ENCODE measurements at regions not wholly inside any gene's neighbourhood (a gene's known extent, or its start where the extent isn't known, plus 50 kb on each side); places are given as distances from the start of the nearest gene placed in this dataset.

DNA sequence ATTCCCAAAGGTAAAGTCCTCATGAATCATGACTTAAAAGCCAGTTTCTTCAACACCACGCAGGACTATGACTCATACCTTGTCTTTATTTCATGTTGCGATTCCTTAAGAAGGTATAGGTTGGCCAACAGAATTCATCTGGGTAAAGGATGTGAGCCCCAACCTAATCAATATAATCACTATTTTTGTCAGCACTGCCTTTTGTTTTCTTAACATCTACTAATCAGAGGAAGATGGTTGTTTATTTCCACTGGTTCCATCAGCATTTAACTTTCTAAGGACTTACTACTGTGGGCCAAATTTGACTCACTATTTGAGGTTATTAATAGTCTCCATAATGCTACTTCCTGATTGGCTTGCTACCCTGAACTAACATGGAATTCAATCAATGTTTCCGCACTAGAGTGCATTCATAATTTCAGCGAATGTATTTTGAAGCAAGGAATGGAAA lies 78.6 kb downstream of the SCG2 start:
- no peak for DNase-seq (ENCODE audit: low spot score)

GRCh38 chr2:223524066-223524465 lies 78.1 kb downstream of the SCG2 start:
- no peak for DNase-seq (ENCODE audit: low spot score)

DNA sequence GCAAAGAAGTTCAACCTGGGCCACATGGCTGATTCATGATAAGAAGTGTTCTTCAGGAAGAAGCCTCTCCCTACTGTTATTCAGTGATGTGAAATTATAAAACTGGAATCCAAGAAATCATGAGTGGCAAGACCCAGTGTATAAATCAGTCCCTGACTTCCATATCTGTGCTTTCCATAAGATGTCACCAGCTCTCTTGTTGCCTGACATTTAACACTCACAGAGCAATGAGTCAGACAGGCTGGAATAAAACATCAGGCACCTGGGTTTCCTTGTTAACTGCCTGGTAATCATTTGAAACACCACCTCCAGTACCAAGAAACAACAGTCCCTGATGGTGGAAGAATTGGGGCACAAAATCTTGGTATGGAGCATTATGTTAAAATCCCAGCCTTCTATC lies 76.1 kb downstream of the SCG2 start:
- DNase-seq (ENCODE audit: low spot score): no peak

DNA sequence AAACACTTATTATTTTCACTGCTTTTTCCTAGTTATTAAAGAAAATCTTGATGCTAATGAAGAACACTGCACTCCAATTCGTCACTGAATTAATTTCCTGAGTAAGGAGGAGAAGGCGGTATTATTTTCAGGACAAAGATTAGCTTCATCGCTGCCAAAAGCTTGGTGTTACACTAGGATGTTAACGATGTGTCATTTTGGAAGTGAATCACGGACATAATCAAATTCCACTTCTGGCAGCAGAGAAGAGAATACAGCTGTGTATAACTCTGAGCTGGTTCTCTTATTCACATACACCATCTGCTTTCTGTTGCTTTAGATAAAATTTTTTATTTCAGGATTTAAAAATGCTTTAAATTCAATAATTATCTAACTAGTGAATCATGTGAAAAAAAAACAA lies 74.1 kb downstream of the SCG2 start:
- peak; percentile 35 for DNase-seq (ENCODE audit: low spot score)

GRCh38 chr2:223529696-223530095 lies 72.5 kb downstream of the SCG2 start:
- DNase-seq (ENCODE audit: low spot score): no peak

- no peak for DNase-seq (ENCODE audit: low spot score)
These were observed 71.3 kb downstream of the SCG2 start for GRCh38 chr2:223530811-223531210.

- no peak for DNase-seq (ENCODE audit: low spot score)
These were observed 70.0 kb downstream of the SCG2 start for GRCh38 chr2:223532161-223532560.

- no peak for DNase-seq (ENCODE audit: low spot score)
These were observed 69.4 kb downstream of the SCG2 start for GRCh38 chr2:223532712-223533111.

GRCh38 chr2:223536546-223536945 lies 65.6 kb downstream of the SCG2 start:
- no peak for DNase-seq (ENCODE audit: low spot score)

DNA sequence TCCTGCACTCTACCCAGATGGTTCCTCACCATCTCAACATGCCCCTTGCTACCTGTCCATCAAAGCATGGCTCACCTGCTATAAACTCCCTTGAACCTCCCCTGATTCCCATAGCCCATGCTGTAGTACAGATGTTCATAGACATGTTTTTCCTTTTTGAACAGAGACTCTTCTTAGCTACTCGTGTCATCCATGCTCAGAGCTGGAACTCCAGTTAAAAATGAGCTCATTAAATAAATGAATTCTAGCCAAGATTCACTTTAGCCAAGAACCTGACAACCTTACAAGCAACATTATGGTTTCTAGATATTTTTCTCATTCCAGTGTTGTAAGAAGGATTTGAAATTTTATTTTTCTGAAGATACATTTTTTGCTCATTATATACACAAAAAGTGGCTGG lies 65.0 kb downstream of the SCG2 start:
- no peak for DNase-seq (ENCODE audit: low spot score)

DNA sequence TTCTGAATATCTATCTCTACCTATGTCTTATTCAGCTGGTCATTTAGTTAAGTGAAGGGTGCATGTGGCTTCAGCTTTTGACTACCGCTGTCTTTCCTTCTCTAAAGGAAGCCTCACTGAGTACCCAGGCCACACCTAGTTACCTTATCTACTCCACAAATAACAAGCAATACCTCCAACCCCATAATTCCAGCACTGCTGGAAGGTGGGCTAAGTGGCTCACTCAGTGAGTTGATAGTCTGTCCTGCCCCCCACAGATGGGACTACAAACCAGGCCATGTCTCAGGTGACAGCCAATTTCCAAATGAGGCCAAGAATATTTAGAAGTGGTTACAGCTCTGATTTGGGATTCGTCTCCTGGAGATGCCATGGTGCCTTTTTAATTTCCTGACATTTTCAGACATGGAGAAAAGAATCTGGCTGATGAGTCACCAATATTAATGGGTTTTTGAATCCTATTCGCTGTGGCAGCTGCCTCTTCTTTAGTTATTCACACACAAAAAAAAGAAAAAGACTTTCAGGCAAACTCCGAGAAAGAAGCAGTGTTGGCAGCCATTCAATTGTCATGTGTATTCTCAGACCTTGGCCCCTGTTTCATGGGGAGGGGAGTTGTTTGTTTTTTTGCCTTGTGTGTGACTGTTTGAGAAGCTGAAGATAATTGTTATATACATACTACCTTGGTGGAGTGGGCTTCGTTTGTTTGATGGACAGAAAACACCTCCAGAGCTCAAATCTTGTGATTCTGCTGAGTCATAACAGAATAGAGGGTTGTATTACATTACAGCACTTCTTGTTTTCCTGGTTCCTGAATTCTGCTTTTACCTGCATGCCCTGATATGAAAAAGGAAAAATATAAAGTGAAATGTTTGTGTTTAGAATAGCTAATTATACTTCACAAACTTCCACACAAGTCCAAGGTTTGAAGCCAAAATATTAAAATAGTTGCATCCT lies 64.2 kb downstream of the SCG2 start:
- DNase-seq (ENCODE audit: low spot score): peak; percentile 17

DNA sequence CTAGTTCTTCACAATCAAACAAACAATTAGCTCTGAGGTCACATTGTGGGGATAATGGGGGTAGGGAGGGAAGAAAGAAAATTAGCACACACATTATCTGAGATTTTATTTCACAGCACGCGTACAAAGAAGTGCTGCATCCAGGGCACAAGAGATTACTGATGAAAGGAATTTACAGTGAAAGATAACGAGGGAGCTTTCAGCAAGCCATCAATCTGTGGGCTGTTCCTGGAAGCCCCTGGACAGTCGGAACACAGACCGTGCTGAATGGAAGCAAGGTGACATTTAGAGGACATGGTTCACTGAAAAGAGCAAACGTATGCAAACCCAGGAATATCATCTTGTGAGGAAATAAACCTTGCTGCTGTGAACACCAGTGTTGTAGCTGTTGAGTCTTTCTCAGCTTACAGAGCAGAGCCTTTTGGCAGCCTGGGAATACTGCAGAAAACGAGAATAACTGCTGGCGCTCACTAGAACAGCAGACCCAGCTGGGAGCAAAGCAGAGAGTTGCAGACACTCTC lies 63.2 kb downstream of the SCG2 start:
- peak; percentile 32 for DNase-seq (ENCODE audit: low spot score)

- DNase-seq (ENCODE audit: low spot score): no peak
These were observed 60.6 kb downstream of the SCG2 start for GRCh38 chr2:223541546-223541945.

DNA sequence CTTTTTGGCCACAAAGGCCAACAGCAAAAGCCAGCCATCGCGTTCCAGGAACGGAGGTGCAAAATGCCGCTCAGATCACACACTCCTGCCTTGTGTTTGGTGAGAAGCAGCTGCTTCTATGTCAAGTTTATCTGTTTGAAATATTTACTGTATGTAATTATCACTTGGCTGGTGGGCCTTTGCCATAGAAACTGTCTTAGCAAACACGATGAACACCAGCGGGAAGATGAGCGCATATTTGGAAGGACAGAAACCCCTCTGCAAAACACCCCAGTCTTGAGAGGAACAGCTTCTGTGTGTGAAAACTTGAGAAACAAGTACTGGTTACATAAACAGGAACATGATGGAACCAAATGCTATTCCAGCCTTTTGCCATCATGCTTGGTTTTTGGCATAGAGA lies 59.7 kb downstream of the SCG2 start:
- no peak for DNase-seq (ENCODE audit: low spot score)

- no peak for DNase-seq (ENCODE audit: low spot score)
These were observed 56.8 kb downstream of the SCG2 start for GRCh38 chr2:223545406-223545805.

DNA sequence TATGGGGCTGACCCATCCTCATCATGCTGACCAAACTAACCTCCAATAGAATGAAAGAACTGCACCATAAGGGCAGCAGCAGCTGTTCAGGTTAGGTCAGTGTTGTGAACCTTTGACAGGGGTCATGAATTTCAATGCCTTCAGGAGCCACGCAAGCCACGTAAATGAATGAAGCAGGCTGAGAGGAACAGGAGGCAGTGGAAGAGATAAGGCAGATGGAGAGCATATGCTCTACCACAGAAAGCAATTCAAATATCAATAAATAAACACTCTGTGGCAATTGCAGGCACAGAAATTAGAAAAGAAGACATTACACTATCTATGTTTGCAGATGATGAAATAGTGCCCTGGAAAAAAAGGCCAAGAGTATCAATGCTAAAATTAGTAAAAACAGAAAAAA lies 56.3 kb downstream of the SCG2 start:
- peak; percentile 18 for DNase-seq (ENCODE audit: low spot score)

Measured in Ammon's horn (tissue), 1 donor.